HG02678 (cell line): ENCODE measurements at regions not wholly inside any gene's neighbourhood (a gene's known extent, or its start where the extent isn't known, plus 50 kb on each side); places are given as distances from the start of the nearest gene placed in this dataset.

ENCODE experiments used
- ATAC-seq: cut with Tn5 transposase; IDR thresholded peaks from one replicate; pipeline ENCODE4 v1.9.1; 2021; ENCODE audit warnings: mild to moderate bottlenecking, moderate library complexity; ENCODE audit not compliant: unreplicated experiment

DNA sequence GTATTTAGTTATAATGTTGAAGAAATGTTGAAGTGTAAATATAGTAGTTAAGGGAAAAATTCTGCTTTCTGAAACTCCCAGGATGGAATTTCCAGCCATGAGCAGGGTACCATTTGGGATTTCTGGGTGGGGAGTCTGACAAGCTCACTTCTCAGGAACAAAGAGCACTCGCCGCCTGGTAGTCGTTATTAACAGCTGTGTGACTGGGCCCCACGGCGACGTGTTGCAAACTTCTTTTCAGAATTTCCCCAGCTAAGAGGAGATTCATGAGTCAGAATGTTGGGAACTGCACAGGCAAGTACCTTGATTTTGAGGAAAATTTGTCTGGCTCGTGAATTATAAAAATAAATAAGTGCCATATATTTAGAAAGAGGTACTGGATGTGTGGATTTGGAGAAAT, 103.7 kb downstream of the LACC1 start:
- no peak for ATAC-seq

DNA sequence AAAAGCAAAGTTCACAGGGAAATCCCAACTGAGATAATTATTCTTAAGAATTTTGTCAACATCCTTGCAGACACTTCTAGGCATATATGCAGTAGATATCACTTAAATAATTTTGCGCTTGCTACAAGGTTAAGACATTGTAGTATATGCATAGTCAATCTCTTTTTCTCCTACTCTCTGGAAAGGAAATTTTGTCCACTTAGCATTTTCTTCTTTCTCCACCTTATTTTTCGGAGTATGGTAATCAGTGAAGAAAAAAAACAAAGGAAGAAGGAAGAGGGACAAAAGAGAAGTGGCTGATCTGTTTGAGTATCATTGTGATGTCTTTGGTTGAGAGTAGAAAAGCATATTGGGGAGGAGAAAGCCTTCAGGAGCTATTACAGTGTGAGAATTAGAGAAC, 104.6 kb downstream of the LACC1 start:
- ATAC-seq = no peak

DNA sequence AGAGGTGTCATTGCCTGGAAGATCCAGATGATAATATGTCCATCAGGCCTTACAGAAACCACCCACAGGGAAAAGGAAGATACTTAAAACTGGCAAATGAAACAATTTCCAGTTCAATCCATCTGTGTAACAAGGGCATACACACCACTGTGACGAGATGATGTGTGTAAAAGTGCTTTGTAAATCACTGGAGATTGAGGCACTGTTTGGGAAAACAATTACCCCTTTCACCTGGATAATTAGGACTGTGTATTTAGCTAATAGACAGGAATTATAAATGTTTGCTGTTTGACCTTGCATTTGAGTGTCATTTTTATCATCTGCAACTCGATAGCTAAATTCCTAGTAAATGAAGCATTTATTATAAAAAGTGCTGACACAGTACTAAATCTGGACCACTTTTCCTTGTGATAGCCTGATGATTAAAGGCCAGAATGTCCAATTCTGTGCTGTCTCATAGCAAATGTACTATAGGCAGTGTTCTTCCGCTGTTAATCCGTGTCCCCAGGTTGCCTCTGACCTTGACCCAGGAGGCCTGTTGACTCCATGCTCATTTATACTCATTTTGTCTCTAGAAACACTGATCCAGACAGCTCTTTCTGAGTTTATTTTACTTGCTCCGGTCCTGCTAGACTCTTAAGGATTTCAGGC, 105.8 kb downstream of the LACC1 start:
- no peak for ATAC-seq

DNA sequence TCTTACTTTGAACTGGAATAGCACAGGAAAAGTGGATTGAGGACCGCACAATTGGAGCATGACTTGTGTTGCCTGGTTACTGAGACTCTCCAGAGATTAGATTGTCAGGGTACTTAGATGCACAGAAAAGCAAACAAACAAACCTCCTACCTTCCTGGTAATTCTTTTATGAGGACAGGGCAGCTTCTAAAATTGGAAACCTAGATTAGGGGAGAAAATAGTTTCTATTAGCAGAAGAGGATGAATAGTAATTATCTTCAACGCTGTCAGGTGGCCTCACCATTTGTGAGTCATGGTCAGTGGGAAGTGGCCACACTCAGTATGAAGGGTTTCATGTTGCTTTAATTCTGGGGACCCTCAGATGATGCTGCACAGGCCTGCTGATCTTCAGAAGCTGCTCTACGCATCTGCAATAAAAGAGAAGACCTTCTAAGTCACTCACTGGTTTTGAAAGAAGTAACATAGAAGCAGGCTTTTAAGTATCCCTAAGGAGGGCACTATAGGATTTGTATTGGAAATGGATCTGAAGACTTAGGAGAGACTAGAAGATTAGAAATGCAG, 106.8 kb downstream of the LACC1 start:
- ATAC-seq = no peak

DNA sequence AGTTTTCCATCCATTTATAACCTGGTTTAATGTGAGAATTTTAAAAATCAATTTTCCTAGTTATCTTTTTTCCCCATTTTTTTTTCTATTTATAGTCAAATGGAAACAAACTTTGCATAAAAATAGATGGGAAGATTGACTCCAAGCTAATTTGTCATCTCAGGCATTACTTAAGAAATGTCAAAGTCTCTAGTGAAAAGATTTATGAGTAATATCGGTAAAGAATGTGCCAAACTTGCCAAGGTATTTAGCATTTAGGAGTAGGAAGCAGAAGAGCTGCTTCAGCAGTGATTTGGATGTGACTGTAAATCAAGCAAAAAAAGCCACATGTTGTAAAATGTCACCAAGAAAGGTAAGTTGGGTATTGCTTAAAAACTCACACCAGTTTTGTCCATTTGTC, 108.6 kb downstream of the LACC1 start:
- ATAC-seq = no peak

DNA sequence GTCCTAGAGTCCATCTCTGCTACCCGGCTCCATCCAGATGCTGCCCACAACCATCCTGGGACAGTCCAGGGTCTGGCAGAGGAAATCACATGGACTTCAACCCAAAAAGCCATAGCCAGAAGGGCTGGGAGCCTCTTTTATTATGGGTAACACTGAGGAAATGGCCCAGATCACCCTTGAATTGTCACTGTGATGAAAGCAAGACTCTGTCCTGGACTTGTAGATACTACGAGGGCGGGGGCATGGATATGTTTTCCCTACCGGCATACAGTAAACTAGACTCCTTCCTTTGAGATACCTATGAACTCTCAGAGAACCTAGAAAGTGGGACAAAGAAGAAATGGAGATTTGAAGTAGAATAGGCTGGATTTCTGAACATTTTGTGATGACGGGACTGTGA, 110.3 kb downstream of the LACC1 start:
- no peak for ATAC-seq

DNA sequence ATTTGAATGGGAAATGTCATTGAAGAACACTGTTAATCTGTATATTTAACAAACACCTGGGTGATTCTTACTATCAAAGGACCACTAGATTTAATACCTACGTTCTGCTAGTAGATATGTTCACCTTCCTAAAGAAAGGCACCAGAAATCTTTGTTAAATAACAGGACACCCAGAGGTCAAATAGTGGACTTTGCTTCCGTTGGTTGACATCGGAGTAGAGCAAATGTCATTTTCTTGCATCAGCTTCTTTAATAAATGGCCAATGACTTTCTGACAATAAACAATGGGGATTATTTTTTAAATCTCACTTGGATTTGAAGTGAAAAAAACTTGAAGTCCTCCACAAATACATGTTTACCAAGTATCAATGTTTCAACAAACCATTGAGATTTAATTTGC, 111.1 kb downstream of the LACC1 start:
- no peak for ATAC-seq

DNA sequence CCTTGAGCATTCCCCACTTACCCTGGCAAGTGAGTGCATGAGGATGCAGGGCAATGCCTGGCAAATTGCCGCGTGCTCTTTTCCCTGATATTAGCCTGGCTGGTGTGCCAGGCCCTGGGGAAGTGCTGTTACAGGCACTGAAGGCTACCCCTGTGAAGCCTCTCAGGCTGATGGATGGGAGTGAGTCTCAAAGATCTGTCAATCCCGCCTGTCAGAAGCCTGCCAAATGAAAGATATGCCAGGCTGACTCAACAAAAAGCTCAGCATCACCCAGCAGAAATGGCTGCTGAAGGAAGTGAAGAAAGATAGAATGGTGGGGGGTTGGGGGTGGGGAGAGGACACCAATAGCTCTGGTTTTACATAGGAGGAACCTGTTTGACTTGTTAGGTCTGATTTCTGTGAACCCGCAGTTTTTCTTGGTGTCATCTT, 112.1 kb downstream of the LACC1 start:
- ATAC-seq = no peak

DNA sequence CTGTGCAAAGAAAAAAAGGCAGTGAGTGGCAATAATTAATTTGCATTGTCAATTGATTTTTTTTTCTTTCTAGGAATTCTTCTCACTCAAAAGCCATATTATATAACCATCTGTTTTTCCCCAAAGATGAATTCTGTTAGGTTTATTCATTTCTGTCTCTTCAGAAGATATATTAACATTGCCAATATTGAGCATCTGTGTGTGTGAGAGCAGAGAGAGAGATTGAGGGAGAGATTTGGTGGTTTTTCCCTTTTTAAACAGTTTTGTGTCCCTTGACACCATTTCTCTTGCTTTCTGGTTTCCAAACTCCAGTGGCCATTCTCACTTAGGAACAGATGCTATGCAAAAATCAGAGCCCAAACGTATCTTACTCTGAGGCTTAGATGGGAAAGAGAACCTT, 112.5 kb downstream of the LACC1 start:
- no peak for ATAC-seq

DNA sequence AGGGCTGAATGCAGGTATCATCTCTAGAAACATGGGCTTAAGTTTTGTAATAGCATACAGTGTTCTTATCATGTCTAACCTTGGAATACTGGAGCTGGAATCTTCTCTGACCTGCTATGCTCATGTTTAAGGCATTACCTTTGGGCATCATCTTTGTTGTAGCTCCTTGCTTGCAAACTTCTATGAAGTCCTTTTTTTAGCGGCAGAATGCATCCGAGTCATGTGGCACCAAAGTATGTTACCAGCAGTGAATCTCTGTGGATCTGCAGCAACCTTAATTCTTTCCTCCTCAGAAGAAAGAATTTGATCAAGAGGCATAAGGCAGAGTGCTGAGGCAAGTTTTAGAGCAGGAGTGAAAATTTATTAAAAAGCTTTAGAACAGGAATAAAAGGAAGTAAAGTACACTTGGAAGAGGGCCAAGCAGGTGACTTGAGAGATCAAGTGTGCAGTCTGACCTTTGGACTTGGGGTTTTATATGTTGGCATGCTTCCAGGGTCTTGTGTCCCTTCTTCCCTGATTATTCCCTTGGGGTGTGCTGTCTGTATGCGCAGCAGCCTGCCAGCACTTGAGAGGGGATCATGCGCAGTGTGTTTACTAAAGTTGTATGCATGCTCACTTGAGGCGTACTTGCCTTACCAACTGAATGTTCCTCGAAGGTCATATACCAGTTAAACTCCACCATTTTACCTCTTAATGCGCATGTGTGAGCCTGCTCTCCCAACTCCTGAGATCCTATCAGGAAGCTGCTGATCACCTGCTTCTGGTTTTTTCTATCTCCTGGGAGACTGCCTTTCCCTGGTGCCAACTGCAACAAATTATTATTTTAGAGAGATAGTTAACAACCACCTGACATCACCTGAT, 115.5 kb downstream of the LACC1 start:
- ATAC-seq = no peak

DNA sequence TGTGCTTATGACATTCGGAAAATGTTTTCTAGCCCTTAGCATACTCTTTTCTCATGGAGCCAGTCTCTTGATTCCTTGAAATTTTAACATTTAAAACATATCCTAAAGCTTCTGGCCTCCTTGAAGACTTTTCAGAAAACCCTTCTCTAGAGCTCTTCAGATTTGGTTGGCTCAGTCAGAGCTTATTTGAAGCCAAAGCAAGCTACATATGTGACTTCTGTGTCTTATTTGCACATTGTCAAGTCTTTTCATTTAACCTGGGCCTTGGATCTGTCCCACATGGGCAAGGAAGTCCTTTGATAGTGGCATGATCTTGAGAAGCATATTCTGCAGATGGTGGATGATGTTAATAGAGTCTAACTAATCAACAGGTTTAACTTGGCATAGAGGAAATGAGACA, 116.5 kb downstream of the LACC1 start:
- no peak for ATAC-seq

DNA sequence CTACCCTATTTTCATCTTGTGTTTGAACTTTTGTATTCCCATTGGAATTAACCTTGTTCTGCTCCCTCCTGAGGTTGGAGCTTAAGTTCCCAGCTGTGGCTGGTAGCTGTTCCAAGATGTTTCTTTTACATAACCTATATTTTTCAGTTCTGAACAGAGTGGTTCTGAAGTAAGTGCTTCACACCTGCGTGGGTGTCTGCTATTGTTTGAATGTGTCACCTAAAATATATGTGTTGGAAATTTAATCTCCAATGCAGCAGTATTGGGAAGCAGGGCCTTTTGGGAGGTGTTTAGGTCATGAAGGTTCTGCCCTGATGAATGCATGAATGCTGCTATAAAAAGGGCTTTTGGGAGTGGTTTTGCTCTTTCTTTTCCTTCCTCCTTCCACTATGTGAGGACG, 123.8 kb downstream of the LACC1 start:
- ATAC-seq = no peak

DNA sequence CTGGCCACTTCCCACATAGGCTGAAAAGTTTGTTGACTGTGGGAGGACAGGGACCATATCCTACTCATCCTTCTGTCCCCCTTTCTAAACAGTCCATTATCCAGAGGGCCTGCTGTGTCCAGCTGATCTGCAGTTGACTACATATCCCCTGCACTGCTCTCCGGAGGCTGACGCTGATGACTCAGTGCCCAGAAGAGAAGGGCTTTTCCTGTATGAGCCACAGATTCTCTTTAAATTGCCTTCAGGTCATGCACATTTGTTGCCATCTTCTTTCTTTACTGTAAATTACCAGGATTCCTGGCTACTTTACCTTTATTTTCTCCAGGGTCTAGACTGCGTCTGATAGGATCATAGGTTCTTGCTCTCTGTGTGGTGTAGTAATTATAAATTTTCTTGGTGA, 125.2 kb downstream of the LACC1 start:
- no peak for ATAC-seq

DNA sequence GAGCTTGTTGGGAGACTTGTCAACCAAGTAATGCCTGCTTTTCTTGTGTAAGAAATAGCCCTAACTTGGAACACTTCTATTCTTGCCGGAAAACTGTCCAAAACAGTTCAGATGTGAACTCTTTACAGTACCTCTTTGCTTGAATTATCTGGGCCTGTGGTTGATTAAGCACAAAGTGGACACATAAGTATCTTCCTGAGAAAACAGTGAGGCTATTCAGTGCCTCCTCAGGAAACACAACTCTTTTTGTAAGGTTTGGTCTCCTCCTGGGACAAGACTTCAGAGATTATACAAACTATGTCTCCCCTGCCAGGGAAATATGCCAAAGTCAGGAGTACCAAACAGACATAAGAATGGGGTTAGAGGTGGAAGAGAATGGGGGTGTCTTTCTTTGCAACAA, 127.7 kb downstream of the LACC1 start:
- no peak for ATAC-seq

DNA sequence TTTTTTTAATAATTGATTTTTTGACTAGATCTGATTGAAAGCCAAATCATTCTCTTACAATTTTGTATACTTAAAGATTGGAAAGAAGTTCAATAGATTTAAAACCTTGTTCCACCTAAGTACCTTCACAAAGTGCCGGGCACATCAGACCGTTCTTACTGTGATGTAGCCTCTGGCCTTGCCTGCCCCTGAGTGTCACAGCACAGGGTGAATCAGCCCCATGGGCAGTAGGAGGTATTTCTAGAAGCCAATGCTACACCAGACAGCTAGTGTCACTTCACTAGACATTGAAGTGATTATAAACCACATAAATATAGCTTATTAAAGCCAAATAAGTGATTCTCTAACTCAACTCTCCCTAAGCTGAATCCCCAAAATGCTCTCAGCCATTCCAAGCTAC, 131.3 kb downstream of the LACC1 start:
- ATAC-seq = no peak

DNA sequence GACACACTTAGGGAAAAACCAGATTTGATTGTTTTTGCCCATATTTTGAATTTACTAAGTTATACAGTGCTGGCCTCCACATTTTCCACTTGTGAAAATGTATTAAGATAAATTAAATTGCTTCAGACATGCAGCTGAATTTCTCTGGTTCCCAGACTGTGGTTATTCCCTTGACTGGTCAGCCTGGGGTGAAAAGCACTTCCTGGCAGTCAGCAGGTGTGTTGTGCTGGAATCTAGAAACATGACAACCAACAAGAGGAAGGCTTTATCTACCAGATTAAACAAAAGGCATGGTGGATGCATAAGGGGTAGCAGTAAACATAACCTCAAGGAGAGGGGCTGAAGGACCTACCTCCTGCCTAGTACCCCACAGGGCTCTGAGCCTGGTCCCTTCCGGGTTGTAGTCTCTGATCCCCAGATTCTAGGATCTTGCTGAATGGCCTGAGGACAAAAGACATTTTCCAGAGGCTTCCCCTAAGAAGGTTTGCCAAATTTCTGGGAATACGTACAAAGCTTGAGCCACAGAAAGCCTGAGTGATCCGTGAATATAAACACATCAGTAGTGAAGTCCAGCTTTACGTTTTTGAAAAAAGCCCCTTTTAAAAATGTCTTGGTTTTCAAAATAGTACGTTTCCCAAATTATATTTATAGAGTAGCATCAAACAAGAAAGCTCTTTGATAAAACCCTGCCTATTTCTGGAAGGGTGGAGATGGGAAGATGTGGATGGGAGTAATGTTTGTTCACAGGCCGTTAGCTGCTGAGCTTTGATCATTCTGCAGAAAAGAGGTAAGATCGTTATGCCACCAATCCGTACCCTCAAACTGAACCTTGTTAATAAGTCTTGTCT, 133.4 kb downstream of the LACC1 start:
- no peak for ATAC-seq

DNA sequence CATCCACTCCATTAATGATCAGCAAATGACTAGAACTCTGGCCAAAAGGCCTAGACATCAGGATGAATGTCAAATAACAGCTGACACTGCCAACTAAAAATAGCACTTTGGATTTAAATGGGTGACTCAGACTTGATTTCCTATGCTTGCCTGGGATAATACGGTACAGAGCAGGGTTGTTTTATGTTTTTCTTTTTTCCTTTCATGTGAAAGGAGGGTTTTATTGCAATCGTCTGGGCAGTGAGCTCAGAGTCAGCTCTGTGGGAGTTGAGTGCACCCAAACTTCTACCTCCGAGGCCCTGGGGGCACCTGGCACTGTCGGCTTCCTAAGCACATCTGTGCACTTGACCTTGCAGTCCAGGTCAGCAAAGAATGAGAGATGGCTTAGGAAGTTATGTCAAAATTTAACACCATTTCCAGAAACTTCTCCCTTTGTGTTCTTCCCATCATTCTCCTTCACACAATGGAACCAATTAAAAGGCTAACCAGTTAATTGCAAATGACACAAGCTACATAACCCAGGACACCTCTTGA, 134.1 kb downstream of the LACC1 start:
- ATAC-seq = no peak

DNA sequence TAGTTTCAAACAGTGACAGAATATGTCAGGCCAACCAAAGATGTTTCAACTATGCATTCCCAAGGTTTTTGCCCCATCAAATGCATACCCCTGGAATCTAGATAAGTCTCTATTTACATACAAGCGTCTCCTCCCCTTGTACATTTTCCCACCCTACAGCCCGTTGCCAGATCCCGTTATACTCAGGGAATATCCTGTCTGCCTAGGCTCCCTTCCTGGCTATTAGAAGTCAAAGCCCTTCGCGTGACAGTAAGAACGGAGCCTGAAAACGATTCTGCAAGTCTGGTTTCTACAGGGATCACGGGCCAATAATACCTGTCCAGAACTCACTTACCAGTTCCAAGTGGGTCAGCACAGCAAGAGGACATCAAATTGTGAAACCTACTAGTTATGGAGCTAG, 134.8 kb downstream of the LACC1 start:
- no peak for ATAC-seq

DNA sequence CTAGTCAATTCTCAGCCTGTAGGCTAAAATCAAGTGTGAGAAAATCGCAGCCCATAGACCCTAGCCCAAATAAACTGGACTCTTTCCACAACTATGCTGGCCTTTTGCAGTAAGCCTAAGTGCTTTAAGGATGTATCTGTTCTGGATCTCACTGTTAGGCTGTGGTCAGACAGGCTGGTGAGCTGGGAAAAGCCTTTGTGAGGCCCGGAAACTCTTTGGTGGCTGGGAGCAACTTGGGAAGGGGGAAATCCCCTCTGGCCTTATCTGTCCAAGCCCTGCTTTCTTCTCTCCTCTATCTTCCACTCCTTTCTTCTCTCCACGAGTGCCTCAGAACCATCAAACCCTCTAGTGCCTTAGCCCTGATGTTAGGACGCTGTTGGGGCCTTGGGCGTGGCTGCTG, 135.4 kb downstream of the LACC1 start:
- no peak for ATAC-seq

DNA sequence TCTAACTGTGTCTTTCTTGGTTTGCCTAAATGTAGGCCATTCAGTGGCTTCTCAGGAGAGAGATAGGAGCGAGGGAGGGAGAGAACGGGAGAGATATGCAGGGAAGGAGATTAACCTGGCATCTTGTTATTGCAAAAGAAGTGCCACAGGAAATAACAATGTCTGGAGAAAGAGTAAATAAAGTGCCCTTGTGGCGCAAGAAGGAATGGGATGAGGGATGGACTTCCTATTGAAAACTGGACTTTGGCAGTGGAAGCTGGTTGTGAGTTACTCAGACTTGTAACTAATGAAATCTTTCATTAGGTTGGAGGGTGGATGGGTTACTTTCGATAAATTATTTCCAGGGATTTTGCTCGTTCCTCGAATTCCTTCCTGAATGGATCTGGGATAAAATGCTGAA, 136.1 kb downstream of the LACC1 start:
- ATAC-seq = no peak

DNA sequence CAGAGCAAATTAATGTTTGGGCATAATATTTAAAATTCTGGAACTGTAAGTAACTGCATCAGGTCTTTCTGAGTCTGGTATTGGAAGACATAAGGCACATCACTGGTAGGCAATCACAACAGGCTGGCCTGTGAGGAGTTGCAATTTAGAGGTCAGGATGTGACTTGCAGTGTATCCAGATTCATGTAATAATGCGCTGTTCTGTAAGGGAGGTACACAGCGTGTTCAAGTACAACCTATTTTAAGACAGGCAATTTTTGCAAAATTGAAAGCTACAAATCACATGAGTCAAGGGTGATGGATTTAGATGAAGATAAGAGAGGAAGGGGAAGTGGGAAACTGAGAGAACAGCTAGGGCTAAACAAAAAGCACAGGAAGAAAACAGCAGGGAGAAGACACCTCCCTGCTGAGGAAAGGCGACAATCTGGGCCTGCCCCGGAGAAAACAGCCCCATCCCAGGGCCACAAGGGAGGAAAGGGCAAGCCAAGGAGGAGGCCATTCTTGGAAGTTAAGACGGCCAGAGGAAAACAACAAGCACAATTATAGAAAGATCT, 138.1 kb downstream of the LACC1 start:
- no peak for ATAC-seq
